ENCODE measurements at regions not wholly inside any gene's neighbourhood (a gene's known extent, or its start where the extent isn't known, plus 50 kb on each side); places are given as distances from the start of the nearest gene placed in this dataset.

DNA sequence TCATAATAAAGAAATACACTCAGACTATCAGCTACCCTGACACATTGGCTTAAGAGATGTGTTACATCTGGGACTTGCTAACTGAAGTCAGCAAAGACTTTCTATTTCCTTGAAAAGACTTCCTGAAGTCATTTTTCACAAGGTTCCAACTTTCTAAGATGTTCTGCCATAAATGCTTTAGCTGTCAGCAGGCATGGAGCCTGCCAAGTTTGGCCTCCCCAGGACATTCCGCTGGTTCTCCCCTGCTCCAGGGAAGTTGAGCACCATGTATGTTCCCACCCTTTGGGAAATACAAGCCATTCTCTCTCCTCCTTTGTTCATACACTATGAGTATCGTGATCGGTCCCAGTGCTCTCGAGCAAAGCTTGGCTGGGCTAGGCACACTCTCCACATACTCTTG, 202.7 kb upstream of the CCDC68 start:
- no peak for TF ChIP-seq POLR2A (IDR thresholded peaks at IDR 0.05; ENCODE audit: low read length)
- TF ChIP-seq GATA1 (IDR thresholded peaks at IDR 0.05; ENCODE audit: low read depth, low read length): no peak
